ENCODE measurements at regions not wholly inside any gene's neighbourhood (a gene's known extent, or its start where the extent isn't known, plus 50 kb on each side); places are given as distances from the start of the nearest gene placed in this dataset.

DNA sequence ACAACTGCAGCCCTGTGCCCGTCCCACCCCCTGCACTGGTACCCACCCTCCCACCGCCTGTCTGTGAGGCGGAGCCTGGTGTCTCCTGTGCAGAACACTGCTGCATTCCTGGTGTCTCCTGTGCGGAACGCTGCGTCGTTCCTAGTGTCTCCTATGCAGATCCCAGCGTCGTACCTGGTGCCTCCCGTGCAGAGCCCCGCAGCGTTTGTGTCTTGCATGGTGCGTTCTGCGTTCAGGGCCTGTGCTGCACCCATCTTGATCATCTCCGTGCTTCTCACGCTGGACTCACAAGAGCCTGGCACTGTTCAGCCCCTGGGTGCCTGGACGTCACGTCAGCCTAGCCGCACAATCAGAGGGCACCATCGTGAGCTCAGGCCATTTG lies 248.6 kb upstream of the SALL3 start:
- no peak for TF ChIP-seq POLR2AphosphoS5 (IDR thresholded peaks at IDR 0.05)
- TF ChIP-seq, protein P1, sequence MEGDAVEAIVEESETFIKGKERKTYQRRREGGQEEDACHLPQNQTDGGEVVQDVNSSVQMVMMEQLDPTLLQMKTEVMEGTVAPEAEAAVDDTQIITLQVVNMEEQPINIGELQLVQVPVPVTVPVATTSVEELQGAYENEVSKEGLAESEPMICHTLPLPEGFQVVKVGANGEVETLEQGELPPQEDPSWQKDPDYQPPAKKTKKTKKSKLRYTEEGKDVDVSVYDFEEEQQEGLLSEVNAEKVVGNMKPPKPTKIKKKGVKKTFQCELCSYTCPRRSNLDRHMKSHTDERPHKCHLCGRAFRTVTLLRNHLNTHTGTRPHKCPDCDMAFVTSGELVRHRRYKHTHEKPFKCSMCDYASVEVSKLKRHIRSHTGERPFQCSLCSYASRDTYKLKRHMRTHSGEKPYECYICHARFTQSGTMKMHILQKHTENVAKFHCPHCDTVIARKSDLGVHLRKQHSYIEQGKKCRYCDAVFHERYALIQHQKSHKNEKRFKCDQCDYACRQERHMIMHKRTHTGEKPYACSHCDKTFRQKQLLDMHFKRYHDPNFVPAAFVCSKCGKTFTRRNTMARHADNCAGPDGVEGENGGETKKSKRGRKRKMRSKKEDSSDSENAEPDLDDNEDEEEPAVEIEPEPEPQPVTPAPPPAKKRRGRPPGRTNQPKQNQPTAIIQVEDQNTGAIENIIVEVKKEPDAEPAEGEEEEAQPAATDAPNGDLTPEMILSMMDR (IDR thresholded peaks at IDR 0.05), result no peak
